GM12872 (cell line): ENCODE measurements at regions not wholly inside any gene's neighbourhood (a gene's known extent, or its start where the extent isn't known, plus 50 kb on each side); places are given as distances from the start of the nearest gene placed in this dataset.

Source experiments
- TF ChIP-seq, protein P1 (sequence below): IDR thresholded peaks from 3 replicates; pipeline ENCODE4 v1.5.1; 2011; ENCODE audit warnings: low read depth, mild to moderate bottlenecking, low read length, moderate library complexity; ENCODE audit not compliant: insufficient read depth

DNA sequence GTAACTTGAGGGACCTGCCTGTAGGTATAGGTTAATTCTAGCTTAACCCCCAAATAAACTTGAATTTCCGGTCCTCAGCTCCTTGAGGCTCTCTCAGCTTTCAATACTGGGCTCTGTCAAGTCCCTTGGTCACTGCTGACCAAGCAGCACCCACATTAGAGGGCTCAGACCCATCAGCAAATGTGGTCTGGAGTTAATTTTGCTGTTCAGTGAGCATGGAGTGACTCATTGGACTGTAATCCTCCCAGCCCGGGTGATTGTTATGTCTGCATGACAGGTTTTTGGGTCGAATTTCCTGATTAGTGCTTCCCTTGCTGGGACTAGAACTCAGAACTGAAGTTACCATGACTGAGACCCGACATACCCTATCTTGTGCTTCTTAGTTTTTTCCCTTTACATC is 130.6 kb downstream of the URB2 start:
- TF ChIP-seq, protein P1, sequence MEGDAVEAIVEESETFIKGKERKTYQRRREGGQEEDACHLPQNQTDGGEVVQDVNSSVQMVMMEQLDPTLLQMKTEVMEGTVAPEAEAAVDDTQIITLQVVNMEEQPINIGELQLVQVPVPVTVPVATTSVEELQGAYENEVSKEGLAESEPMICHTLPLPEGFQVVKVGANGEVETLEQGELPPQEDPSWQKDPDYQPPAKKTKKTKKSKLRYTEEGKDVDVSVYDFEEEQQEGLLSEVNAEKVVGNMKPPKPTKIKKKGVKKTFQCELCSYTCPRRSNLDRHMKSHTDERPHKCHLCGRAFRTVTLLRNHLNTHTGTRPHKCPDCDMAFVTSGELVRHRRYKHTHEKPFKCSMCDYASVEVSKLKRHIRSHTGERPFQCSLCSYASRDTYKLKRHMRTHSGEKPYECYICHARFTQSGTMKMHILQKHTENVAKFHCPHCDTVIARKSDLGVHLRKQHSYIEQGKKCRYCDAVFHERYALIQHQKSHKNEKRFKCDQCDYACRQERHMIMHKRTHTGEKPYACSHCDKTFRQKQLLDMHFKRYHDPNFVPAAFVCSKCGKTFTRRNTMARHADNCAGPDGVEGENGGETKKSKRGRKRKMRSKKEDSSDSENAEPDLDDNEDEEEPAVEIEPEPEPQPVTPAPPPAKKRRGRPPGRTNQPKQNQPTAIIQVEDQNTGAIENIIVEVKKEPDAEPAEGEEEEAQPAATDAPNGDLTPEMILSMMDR: no peak

DNA sequence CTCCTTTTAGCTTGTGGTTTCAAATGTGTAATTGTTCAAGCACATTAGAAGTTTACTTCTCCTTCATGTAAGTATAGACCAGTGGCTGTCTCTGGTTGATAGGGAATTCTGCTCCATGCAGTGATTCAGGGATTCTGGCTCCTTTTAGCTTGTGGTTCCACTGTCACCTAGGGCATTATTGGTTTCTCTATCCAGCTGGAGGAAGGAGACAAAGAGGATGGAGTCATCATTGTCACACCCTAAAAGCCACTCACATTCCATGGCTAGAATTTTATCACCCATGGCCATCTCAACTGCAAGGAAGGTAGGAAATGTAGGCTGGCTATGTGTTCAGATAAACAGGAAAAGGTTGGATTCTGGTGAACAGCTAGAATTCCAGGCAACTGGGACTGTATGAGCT is 131.2 kb downstream of the URB2 start:
- TF ChIP-seq, protein P1: no peak

DNA sequence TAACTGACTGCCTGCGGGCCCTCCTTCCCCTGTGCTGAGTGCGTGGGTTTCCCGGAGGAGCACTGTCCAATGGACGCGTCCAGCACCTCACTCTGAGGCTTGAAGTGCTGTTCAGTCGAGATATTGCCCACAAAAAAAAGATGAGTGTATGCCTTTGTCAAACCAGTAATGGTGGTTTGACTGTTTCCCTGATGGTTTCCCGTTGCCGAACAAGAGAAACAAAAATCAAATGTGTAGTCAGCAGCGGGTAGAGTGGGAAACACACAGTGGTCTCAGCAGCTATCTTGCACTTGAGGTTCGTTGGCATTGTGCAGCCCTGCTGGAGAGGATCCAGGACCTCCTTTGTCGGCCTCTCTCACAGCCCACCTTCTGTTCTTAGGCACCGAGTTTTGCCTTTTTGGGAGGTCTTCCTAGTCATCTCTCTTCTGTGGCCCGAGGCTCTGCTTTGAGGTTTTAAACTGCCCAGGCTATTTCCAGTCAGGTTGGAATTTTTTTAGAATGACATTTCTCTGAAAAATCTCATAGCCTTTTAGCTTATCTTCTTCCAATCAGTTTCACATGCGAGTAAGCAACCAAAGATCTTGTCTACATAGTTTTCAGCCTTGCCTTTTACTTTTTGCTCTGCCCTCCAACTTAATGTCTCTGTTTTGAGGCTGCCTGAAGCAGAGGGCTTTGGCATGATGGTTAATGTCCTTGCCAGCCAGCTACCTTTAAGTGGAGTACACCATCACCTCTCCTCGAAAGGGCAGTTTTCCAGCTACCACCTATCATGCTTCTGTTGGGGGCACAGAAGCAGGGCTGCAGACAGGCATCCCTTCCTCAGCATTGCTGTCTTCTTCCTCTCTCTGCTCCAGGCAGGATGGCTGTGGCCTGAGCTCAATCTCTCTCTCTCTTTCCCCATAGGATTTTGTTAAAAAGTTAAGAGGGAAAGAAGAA is 132.3 kb downstream of the URB2 start:
- TF ChIP-seq, protein P1: no peak

DNA sequence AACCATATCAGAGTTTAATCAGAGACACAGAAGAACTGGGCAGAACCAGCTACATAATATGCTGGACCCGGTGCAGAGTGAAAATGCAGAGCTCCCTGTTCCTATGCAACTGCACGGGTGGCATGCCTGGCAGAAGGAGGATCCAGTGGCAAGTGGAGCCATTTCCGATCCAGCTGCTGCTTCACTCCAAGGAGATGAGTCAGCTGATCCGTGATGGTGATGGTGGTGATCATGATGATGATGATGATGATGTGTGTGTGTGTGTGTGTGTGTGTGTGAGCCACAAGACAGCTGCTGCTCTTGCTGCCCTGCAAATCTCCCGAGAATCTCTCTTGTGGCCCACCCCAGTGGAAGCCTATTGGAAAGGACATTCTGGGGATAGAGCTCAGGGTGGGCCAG is 133.0 kb downstream of the URB2 start:
- TF ChIP-seq, protein P1: no peak

DNA sequence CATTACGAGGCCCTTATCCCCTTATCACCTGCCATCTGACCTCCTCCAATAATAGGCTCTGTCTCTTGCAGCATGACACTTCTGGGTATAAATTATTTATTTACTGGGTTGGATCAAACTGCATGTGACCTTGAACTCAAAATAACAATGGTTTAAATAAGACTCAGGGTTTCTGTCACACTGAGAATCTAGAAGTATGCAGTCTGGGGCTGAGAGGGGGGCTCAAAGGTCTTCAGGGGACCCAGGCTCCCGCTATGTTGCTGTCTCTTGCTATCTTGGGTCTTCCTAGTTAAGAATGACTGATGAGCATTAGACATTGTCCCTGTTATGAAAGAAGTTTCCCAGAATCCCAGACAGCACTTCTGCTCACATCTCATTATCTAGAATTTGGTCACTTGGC is 133.5 kb downstream of the URB2 start:
- TF ChIP-seq, protein P1: no peak

DNA sequence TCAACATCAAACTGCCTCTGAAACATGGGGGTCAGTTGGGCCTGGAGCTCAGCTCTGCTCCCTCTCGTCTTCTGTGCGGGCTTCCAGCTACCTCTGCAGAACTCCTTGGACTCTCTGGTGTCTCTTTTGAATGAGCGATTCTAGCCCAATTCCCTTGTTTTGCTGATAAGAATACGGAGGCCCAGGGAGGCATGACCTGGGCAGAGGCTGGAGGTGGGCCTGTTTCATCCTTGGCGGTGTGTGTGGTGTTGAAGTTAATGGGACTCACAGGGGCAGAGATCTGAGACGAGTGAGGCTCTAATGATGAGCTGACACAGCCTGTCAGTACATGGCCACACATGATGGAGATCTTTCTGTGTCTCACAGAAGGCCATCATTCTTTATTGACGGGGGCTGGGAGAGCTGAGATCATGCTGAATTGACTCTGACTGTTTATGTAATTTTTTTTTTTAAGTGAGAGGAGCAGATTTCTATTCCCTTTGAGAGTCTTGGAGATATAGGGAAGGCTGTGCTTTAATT is 134.5 kb downstream of the URB2 start:
- TF ChIP-seq, protein P1: no peak

DNA sequence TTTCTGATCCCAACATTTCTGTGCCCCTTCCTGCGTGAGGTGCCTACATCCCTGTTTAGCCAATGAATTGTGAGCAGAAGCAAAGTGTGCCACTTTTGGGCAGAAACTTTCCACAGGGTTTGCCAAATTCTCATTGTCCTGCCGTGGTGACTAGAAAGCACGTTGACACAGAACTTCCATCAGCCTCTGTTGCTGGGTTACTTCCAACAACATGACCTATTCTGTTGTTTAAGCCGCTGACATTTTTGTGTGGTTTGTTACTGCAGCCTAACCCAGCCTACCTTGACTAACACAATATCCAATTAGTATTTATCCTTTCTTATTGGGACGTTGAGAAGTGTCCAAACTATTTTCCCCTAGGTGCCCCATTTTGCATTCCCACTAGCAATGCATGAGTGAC is 136.8 kb downstream of the URB2 start:
- TF ChIP-seq, protein P1: no peak
